Fibroblast of villous mesenchyme (primary cell): ENCODE measurements at regions not wholly inside any gene's neighbourhood (a gene's known extent, or its start where the extent isn't known, plus 50 kb on each side); places are given as distances from the start of the nearest gene placed in this dataset.

Experiments
- DNase-seq: peaks from one replicate; pipeline ENCODE4 v3.0.0-alpha.2; 2010; ENCODE audit warnings: low read depth
- H3K4me3 ChIP-seq: 2 replicates; pipeline ENCODE4 v1.5.1; 2011; ENCODE audit warnings: low read depth, mild to moderate bottlenecking, low read length
- TF ChIP-seq, protein P1 (sequence below): IDR thresholded peaks from 2 replicates; pipeline ENCODE4 v1.5.1; 2012; ENCODE audit warnings: low read depth, mild to moderate bottlenecking, low read length; ENCODE audit not compliant: insufficient read depth

DNA sequence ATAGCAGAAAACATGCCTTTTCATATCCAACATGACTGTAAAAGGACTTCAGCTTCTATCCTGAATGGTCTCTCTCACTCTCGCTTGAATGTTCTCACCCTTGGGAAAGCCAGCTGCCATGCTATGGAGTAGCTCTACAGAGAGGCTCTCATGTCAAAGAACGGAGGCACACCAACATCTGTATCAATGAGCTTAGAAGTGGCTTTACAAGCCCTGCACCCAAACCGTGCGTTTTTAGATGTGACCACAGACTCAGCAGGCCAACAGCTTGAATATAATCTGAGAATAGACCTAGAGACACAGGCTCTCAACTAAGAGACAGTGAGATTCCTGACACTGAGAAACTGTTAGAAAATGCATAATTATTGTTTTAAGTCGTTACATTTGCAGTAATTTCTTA is 1231.6 kb upstream of the CDH9 start:
- DNase-seq, result no peak
- TF ChIP-seq, protein P1, sequence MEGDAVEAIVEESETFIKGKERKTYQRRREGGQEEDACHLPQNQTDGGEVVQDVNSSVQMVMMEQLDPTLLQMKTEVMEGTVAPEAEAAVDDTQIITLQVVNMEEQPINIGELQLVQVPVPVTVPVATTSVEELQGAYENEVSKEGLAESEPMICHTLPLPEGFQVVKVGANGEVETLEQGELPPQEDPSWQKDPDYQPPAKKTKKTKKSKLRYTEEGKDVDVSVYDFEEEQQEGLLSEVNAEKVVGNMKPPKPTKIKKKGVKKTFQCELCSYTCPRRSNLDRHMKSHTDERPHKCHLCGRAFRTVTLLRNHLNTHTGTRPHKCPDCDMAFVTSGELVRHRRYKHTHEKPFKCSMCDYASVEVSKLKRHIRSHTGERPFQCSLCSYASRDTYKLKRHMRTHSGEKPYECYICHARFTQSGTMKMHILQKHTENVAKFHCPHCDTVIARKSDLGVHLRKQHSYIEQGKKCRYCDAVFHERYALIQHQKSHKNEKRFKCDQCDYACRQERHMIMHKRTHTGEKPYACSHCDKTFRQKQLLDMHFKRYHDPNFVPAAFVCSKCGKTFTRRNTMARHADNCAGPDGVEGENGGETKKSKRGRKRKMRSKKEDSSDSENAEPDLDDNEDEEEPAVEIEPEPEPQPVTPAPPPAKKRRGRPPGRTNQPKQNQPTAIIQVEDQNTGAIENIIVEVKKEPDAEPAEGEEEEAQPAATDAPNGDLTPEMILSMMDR, result no peak
- no peak overlapping the region for H3K4me3 ChIP-seq

DNA sequence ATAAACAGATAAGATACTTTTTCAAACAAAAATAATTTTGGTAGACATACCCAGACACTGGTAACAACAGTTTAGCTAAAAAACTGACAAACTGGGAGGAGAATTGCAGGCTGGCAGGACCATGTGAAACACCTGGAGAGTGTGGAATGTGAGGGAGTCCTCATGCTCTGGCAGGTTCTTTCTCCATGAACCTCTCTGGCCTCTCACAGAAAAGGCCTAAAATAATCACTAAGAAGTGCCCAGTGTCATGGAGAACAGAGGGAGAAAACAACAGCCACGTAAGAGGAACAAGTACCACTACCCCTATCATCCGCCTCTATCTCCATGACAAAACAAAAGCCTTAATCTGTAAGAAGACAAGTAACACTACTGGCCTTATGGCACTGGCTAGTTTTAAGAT is 1227.5 kb upstream of the CDH9 start:
- no peak overlapping the region for H3K4me3 ChIP-seq
- TF ChIP-seq, protein P1, result no peak

DNA sequence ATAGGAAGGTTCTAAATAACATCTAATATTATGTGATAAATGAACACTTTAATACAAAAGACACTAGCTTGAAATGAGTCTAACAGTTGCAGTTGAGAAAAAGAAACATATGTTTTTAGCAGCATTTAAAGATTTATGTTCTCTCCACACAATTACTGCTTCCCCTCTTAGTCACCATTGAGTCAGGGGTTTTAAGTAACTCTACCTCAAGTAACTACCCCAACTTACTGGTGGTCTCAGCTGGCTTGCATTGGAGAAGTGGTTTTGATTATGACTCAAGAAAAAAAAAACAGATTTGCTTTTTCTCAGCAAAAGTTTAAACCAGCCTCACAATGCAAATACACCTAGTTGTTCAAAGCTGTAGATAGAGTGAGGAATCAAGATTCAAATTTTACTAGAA is 1216.5 kb upstream of the CDH9 start:
- peak; percentile 2 for DNase-seq
- TF ChIP-seq, protein P1, result no peak
- no peak overlapping the region for H3K4me3 ChIP-seq

More for the DNA sequence above, 1227.5 kb upstream of the CDH9 start:
- DNase-seq, result no peak

DNA sequence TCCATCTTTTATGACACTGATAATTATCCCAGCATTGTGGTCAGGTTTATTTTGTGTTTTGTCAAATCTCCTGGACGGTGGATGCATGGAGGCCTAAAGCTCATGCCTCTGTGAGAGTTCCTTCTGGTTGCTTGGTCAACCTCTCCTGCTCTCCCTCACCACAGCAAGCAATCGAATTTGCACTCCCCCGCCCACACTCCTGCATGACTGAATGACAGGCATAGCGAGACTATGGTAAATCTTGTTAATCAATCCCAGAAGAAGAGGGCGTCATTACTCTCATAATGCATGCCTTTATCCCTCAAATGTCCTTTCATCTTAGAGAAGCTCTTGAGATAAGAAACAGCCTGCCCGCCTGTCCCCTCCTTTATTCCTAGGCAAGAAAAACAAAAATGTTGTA is 1215.0 kb upstream of the CDH9 start:
- DNase-seq, result no peak
- TF ChIP-seq, protein P1, result no peak
- H3K4me3 ChIP-seq, result no peak overlapping the region

DNA sequence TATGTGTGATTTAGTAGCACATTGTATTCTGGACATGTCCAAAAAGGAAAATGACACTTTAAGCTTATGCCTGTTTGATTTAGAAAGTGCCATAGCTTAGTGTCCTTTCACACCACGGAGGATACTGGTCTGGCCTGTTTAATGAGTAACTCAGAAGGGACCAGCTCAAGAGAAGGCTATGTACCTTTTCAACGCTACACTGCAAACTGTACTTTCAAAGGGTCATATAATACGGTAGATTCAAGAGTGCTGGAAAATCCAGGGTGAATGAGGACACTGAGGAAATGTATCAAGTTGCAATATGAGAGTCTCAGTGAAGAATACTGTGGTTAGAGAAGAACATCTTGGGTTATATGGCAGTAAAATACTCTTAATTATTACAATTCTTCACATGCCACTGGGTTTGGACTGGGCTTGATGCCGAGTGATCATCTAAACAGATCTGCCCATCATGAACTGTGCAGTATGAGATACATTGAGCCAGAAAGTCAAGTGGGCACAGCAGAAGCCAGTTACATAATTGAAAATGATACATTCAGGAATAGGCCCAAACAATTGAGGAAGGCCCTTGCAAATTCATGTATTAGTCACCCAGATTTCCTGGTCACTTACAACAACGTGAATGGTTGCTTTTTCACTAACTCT is 1211.5 kb upstream of the CDH9 start:
- no peak for DNase-seq
- no peak overlapping the region for H3K4me3 ChIP-seq

DNA sequence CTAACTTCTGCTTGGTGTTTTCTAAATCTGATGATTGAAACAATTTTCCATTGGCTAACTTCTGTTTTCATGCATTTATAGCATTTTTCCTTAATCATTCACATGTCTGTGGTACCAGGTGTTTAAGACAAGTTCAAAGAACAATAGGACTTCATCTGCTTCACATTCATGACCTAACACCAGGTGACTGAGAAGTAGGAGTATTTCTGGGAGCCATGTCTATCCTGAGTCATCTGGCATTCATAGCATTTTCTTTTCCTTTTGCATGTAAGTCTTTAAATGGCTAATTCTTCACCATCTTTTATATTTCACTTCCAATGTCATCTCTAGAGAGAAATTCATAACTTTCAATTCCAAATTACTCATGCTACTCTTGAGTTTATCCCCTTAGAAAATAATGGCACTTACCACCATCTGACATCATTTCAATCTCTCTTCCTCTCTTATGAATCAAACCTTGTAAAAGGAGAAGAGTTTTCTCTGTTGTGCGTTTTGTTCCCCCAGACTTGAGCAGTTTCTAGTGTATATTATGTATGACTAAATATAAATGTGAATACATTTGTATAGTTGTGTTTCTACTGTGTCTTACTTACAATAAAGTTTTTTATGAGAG is 1196.1 kb upstream of the CDH9 start:
- H3K4me3 ChIP-seq, result no peak overlapping the region
- TF ChIP-seq, protein P1, result no peak
- no peak for DNase-seq

More for the DNA sequence above, 1211.5 kb upstream of the CDH9 start:
- TF ChIP-seq, protein P1, result no peak

DNA sequence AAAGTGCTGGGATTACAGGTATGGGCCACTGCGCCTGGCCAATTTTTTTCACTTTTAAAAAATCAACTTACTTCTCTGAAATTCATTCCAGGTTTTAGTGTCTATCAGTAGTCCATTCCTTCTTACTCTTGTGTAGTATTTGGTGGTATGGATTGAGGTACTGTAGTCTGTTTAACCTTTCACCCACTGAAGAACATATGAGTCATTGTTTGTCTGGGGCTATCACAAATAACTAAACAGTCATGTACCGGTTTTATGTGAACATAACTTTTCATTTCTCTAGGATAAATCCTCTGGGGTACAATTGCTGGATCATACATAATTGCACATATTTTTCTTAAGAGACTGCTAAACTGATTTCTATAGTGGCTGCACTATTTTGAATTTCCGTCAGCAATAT is 1188.0 kb upstream of the CDH9 start:
- H3K4me3 ChIP-seq, result no peak overlapping the region
- DNase-seq, result no peak

More for the DNA sequence above, 1188.0 kb upstream of the CDH9 start:
- TF ChIP-seq, protein P1, result no peak
